T1000 (cell line): ENCODE measurements at regions not wholly inside any gene's neighbourhood (a gene's known extent, or its start where the extent isn't known, plus 50 kb on each side); places are given as distances from the start of the nearest gene placed in this dataset.

ENCODE experiments used
- DNase-seq: peaks from one replicate; lab custom pipeline; 2025; ENCODE audit warnings: mixed read lengths; lab: John Stamatoyannopoulos, UW

- no peak for DNase-seq
Measured at GRCh38 chr19:32294871-32295438, 50.5 kb upstream of the ZNF507 start.
